ENCODE measurements at regions not wholly inside any gene's neighbourhood (a gene's known extent, or its start where the extent isn't known, plus 50 kb on each side); places are given as distances from the start of the nearest gene placed in this dataset.

DNA sequence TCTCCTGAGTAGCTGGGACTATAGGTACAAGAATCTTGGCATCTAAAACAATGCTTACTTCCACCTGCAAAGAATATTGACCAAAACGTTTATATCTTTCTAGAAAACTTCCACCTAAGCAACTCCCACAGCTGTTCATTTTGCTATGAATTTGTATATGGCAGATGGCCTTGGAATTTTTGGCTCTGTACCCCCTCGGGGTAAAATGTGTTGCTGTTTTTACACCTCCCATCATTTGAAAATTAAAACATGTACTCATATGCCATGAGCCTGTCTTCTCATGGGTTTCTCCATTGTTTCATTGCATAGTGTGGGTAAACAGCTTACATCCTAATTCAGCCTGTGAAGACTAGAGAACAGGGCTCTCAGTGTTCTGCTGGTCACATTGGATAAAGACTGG is 853.6 kb upstream of the SOX11 start:
- H3K36me3 ChIP-seq (ENCODE audit: control insufficient read depth, insufficient read depth, low read length): no peaks in the 10 kb centered on the region
- H3K27me3 ChIP-seq (ENCODE audit: control insufficient read depth, insufficient read depth, low read length): no peaks in the 10 kb centered on the region
- no peaks in the 10 kb centered on the region for H3K9me3 ChIP-seq (ENCODE audit: control insufficient read depth, insufficient read depth, low read depth, low read length)
- no peaks in the 10 kb centered on the region for H3K4me1 ChIP-seq (ENCODE audit: control insufficient read depth, insufficient read depth, low read length)
- H3K9ac ChIP-seq (ENCODE audit: low read length): no peak overlapping the region
- H3K27ac ChIP-seq (ENCODE audit: low read depth, low read length): no peak overlapping the region
- H3K4me3 ChIP-seq (ENCODE audit: low read depth, low read length): no peak overlapping the region

DNA sequence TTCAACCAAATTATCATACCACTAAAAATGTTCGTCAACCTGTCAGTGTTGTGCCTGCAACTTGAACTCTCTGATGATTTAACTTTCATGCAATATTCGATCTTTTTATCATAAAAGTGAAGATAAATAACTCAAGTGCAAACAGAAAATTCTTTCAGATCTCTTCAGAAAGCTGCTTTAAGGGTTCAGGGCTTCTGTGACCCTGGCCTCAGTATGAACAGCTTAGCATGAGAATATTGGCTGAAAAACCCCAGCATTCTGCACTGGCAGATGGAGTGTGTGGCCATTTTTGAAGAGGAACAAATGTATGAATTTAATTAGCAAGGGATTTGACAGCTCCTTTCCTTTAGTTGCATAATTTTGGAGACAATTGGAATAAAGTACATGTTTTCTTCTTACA is 851.4 kb upstream of the SOX11 start:
- Histone ChIP-seq H3K4me3 (ENCODE audit: low read depth, low read length) (no peak overlapping the region), H3K9me3 (ENCODE audit: control insufficient read depth, insufficient read depth, low read depth, low read length) (no peaks in the 10 kb centered on the region), H3K4me1 (ENCODE audit: control insufficient read depth, insufficient read depth, low read length) (no peaks in the 10 kb centered on the region), H3K27ac (ENCODE audit: low read depth, low read length) (no peak overlapping the region), H3K36me3 (ENCODE audit: control insufficient read depth, insufficient read depth, low read length) (no peaks in the 10 kb centered on the region), H3K9ac (ENCODE audit: low read length) (no peak overlapping the region), H3K27me3 (ENCODE audit: control insufficient read depth, insufficient read depth, low read length) (no peaks in the 10 kb centered on the region)

DNA sequence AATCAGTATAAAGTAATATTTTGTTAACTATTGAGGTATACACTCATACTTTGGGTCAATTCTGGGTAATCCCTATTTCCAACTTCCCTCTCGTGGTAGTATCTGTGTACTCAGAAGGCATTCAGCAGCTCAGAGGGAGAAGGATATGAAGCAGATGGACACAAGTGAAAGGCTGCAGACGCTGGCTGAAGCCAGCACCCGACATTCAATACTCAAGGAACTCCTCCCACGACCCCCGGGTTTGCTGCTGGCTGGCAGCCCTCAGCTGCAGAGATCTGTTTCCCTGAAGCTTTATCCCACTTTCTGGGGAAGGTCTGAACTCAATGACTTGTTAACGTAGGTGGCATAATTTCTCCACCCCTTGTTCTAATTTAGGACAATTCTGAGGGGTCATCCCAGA is 847.3 kb upstream of the SOX11 start:
- Histone ChIP-seq H3K27ac (ENCODE audit: low read depth, low read length) (no peak overlapping the region), H3K4me1 (ENCODE audit: control insufficient read depth, insufficient read depth, low read length) (no peaks in the 10 kb centered on the region), H3K27me3 (ENCODE audit: control insufficient read depth, insufficient read depth, low read length) (no peaks in the 10 kb centered on the region), H3K36me3 (ENCODE audit: control insufficient read depth, insufficient read depth, low read length) (no peaks in the 10 kb centered on the region), H3K4me3 (ENCODE audit: low read depth, low read length) (no peak overlapping the region), H3K9me3 (ENCODE audit: control insufficient read depth, insufficient read depth, low read depth, low read length) (no peaks in the 10 kb centered on the region), H3K9ac (ENCODE audit: low read length) (no peak overlapping the region)

DNA sequence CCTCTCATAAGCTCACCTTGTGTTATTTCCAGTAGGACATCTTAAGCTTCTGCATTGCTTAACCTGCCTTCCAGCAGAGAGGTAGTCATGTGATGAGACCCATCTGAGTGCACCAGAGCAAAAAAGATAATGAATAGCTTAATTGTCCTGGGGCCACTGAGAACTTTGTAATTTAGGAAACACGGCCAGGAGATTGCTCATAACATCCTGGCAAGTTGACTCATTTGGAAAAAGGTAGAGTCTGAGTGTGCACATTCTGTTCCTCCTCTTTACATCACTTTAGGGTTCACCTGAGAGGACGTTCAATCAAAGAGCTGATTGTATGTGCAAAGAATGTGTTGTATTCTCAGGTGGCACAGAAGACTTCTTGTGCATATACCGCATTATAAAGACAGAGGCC is 830.2 kb upstream of the SOX11 start:
- H3K9ac ChIP-seq (ENCODE audit: low read length): no peak overlapping the region
- no peaks in the 10 kb centered on the region for H3K27me3 ChIP-seq (ENCODE audit: control insufficient read depth, insufficient read depth, low read length)
- H3K27ac ChIP-seq (ENCODE audit: low read depth, low read length): no peak overlapping the region
- no peak overlapping the region for H3K4me3 ChIP-seq (ENCODE audit: low read depth, low read length)
- H3K36me3 ChIP-seq (ENCODE audit: control insufficient read depth, insufficient read depth, low read length): no peaks in the 10 kb centered on the region
- H3K4me1 ChIP-seq (ENCODE audit: control insufficient read depth, insufficient read depth, low read length): no peaks in the 10 kb centered on the region
- no peaks in the 10 kb centered on the region for H3K9me3 ChIP-seq (ENCODE audit: control insufficient read depth, insufficient read depth, low read depth, low read length)

DNA sequence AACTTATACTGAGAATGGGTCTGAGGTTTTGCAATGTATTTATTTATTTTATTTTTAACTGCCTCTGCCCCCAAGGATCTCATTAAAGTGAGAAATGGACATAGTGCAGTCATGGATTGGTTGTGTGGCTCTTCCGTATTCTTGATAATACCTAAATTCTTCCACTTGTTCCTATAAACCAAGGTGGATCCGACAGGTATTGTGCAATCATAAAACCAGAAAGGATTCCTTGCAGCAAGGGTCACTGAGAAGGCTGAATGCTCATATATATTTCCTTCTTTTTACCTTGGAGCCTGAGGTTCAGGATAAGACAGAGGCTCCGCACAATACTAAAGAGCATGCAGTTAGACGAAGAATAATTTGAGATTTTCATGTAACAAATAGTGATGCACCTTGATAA is 826.0 kb upstream of the SOX11 start:
- Histone ChIP-seq H3K4me1 (ENCODE audit: control insufficient read depth, insufficient read depth, low read length) (no peaks in the 10 kb centered on the region), H3K36me3 (ENCODE audit: control insufficient read depth, insufficient read depth, low read length) (no peaks in the 10 kb centered on the region), H3K27me3 (ENCODE audit: control insufficient read depth, insufficient read depth, low read length) (no peaks in the 10 kb centered on the region), H3K27ac (ENCODE audit: low read depth, low read length) (no peak overlapping the region), H3K4me3 (ENCODE audit: low read depth, low read length) (no peak overlapping the region), H3K9me3 (ENCODE audit: control insufficient read depth, insufficient read depth, low read depth, low read length) (no peaks in the 10 kb centered on the region), H3K9ac (ENCODE audit: low read length) (no peak overlapping the region)

DNA sequence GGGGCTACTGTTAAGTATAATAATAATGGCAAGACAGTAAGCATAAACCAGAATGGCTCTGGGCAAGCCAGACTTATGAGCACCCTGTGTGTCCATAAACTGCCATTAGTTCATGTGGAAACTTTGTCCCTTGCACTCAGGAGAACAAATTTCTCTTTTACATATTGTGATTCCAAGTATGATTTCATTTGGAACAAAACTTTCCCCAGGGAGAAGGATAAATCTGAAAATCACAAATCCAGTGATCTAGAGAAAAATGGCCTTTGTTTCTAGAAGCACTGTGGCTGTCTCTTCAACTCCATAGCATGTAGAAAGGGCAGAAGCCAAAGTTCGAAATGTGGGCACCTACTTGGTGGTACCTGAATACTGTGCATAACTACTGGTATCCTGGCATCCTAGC is 823.7 kb upstream of the SOX11 start:
- no peaks in the 10 kb centered on the region for H3K9me3 ChIP-seq (ENCODE audit: control insufficient read depth, insufficient read depth, low read depth, low read length)
- H3K36me3 ChIP-seq (ENCODE audit: control insufficient read depth, insufficient read depth, low read length): no peaks in the 10 kb centered on the region
- H3K27me3 ChIP-seq (ENCODE audit: control insufficient read depth, insufficient read depth, low read length): no peaks in the 10 kb centered on the region
- no peaks in the 10 kb centered on the region for H3K4me1 ChIP-seq (ENCODE audit: control insufficient read depth, insufficient read depth, low read length)
- no peak overlapping the region for H3K4me3 ChIP-seq (ENCODE audit: low read depth, low read length)
- no peak overlapping the region for H3K9ac ChIP-seq (ENCODE audit: low read length)
- H3K27ac ChIP-seq (ENCODE audit: low read depth, low read length): no peak overlapping the region

DNA sequence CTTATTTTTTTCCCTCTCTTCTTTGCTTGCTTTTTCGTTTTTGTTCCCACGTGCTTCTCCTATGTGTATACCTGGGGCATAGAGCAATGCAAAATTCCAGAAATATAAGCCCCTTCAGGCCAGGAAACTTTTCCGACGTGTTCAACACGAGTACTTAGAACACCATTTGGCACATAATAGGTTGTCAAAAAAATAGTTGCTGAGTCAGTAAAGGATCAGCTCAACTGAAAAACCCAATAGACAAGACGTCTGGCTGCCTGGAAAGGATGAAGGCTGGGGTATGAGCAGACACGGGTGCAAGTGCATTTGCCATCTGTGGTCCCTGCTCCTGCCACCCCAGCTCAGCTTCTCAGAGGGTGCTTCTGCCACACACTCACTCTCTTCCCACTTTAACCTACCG is 823.0 kb upstream of the SOX11 start:
- Histone ChIP-seq H3K27me3 (ENCODE audit: control insufficient read depth, insufficient read depth, low read length) (no peaks in the 10 kb centered on the region), H3K36me3 (ENCODE audit: control insufficient read depth, insufficient read depth, low read length) (no peaks in the 10 kb centered on the region), H3K4me3 (ENCODE audit: low read depth, low read length) (no peak overlapping the region), H3K9ac (ENCODE audit: low read length) (no peak overlapping the region), H3K9me3 (ENCODE audit: control insufficient read depth, insufficient read depth, low read depth, low read length) (no peaks in the 10 kb centered on the region), H3K4me1 (ENCODE audit: control insufficient read depth, insufficient read depth, low read length) (no peaks in the 10 kb centered on the region), H3K27ac (ENCODE audit: low read depth, low read length) (no peak overlapping the region)

DNA sequence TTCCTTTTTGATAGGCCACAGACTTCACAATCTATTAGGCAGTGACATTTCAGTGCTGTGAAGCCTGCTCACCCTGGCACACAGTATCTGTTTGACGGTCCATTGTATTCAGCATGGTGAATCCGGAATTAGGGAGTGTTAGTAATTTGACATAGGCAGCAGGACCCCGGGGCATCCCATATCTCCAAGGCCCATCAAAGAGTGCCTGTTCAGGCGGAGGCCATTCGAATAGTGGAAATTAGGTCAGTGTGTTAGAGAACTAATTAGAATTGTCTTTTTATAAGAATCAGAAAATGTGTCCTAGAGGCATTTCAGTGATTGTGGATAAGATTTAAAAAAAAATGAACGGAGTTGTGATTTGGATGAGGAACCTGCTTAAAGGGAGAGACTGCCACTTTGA is 818.8 kb upstream of the SOX11 start:
- no peaks in the 10 kb centered on the region for H3K36me3 ChIP-seq (ENCODE audit: control insufficient read depth, insufficient read depth, low read length)
- no peak overlapping the region for H3K4me3 ChIP-seq (ENCODE audit: low read depth, low read length)
- no peaks in the 10 kb centered on the region for H3K9me3 ChIP-seq (ENCODE audit: control insufficient read depth, insufficient read depth, low read depth, low read length)
- H3K4me1 ChIP-seq (ENCODE audit: control insufficient read depth, insufficient read depth, low read length): no peaks in the 10 kb centered on the region
- H3K9ac ChIP-seq (ENCODE audit: low read length): no peak overlapping the region
- no peaks in the 10 kb centered on the region for H3K27me3 ChIP-seq (ENCODE audit: control insufficient read depth, insufficient read depth, low read length)
- H3K27ac ChIP-seq (ENCODE audit: low read depth, low read length): no peak overlapping the region

DNA sequence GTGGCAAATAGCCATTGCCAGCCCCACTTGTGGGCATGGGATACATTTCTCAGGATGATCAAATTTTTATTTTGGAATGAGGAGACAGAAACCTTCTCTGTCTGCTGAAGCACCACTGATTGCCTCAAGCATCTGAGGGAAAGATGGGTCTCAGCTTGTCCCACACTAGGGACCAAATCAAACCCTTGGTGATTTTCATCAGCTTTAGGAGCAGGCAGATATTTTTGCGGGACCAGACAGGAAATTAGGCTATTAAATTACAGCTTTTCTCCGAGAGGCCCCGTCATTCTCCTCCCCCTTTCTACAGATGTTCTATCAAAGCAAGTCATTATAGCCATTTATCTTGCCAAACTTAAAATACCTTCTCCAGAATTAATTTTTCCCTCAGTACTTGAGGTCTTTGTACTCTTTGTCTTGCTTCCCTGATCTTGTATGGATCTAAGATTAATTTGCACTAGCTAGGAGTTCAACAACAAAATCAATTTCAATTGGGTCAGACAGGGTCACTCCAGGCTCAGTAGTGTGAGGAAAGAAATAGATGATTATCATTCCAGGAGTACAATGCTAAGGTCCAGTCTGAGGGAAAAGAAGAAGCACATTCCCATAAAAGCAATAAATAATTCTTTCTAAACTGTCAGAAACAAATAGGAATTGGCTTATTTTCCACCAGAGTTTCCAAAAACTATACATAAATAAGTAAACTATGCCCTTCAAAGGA is 818.1 kb upstream of the SOX11 start:
- Histone ChIP-seq H3K4me3 (ENCODE audit: low read depth, low read length) (no peak overlapping the region), H3K9me3 (ENCODE audit: control insufficient read depth, insufficient read depth, low read depth, low read length) (no peaks in the 10 kb centered on the region), H3K27ac (ENCODE audit: low read depth, low read length) (no peak overlapping the region), H3K4me1 (ENCODE audit: control insufficient read depth, insufficient read depth, low read length) (no peaks in the 10 kb centered on the region), H3K9ac (ENCODE audit: low read length) (no peak overlapping the region), H3K27me3 (ENCODE audit: control insufficient read depth, insufficient read depth, low read length) (no peaks in the 10 kb centered on the region), H3K36me3 (ENCODE audit: control insufficient read depth, insufficient read depth, low read length) (no peaks in the 10 kb centered on the region)

DNA sequence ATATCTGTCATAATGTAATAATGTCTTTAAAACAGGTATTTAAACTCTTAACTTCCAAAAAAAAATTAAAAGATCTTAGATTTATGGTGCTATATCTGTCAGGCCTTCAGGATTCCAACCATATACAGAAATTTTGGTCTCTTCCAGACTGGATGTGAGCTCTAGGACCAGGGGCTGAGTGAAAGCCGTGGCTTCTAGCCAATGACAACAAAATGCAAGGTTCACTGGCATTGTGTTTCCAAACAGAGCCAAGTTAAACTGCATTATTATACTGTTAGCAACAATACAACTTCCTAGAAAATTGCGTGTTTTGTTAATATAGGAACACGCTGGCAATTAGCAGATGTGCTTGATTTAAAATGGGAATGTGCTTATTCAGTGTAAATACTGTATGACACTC is 809.8 kb upstream of the SOX11 start:
- Histone ChIP-seq H3K36me3 (ENCODE audit: control insufficient read depth, insufficient read depth, low read length) (no peaks in the 10 kb centered on the region), H3K9ac (ENCODE audit: low read length) (no peak overlapping the region), H3K4me3 (ENCODE audit: low read depth, low read length) (no peak overlapping the region), H3K27ac (ENCODE audit: low read depth, low read length) (no peak overlapping the region), H3K4me1 (ENCODE audit: control insufficient read depth, insufficient read depth, low read length) (no peaks in the 10 kb centered on the region), H3K27me3 (ENCODE audit: control insufficient read depth, insufficient read depth, low read length) (no peaks in the 10 kb centered on the region), H3K9me3 (ENCODE audit: control insufficient read depth, insufficient read depth, low read depth, low read length) (peaks cover 19% of the 10 kb centered on the region; the same call in 1 of the 2 replicates)

DNA sequence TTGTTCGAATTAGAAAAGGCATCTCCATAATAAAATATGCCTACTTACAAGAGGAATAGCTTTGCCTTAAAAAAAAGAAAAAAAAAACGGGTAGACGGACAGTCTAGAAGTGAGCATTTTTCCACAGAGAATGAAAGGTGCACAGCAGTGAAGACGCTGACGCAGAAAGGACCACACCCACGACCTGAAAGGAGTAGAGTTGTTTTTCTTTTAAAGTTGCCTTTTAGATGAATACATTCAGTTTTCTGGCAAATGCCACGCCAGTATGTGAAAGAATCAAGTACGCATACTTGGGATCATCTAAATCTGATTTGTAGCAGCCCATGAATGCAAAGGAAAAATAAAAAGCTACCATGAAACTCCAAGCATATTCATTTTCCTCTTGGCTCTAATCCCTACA is 809.2 kb upstream of the SOX11 start:
- Histone ChIP-seq H3K9ac (ENCODE audit: low read length) (no peak overlapping the region), H3K9me3 (ENCODE audit: control insufficient read depth, insufficient read depth, low read depth, low read length) (peaks cover 19% of the 10 kb centered on the region; the same call in 1 of the 2 replicates), H3K4me1 (ENCODE audit: control insufficient read depth, insufficient read depth, low read length) (no peaks in the 10 kb centered on the region), H3K36me3 (ENCODE audit: control insufficient read depth, insufficient read depth, low read length) (no peaks in the 10 kb centered on the region), H3K4me3 (ENCODE audit: low read depth, low read length) (no peak overlapping the region), H3K27me3 (ENCODE audit: control insufficient read depth, insufficient read depth, low read length) (no peaks in the 10 kb centered on the region), H3K27ac (ENCODE audit: low read depth, low read length) (no peak overlapping the region)

DNA sequence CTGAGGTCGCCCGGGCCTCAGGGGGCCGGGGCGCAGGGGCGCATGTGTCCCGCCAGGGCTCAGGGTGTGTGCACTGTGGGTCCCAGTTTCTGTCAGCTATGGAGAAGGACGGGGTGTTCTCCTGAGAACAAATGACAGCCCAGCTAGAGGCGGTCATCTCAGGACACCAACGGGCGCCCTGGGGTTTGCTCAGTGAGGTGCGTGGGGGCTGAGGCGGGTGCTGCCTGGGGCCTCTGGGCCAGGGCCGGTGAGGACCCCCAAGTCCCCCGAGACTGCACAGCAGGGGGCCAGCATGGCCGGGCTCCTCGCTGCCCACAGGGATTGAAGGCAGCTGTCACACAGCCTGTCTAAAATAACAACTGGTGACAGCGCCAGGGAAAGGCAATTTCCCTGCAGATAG is 808.8 kb upstream of the SOX11 start:
- no peaks in the 10 kb centered on the region for H3K4me1 ChIP-seq (ENCODE audit: control insufficient read depth, insufficient read depth, low read length)
- H3K9me3 ChIP-seq (ENCODE audit: control insufficient read depth, insufficient read depth, low read depth, low read length): peaks cover 19% of the 10 kb centered on the region; the same call in 1 of the 2 replicates
- no peak overlapping the region for H3K4me3 ChIP-seq (ENCODE audit: low read depth, low read length)
- H3K27ac ChIP-seq (ENCODE audit: low read depth, low read length): no peak overlapping the region
- H3K36me3 ChIP-seq (ENCODE audit: control insufficient read depth, insufficient read depth, low read length): no peaks in the 10 kb centered on the region
- no peaks in the 10 kb centered on the region for H3K27me3 ChIP-seq (ENCODE audit: control insufficient read depth, insufficient read depth, low read length)
- no peak overlapping the region for H3K9ac ChIP-seq (ENCODE audit: low read length)

All from HUES6 (cell line).